GM19240 (cell line): ENCODE measurements at regions not wholly inside any gene's neighbourhood (a gene's known extent, or its start where the extent isn't known, plus 50 kb on each side); places are given as distances from the start of the nearest gene placed in this dataset.

Experiments used
- DNase-seq: peaks from one replicate; pipeline ENCODE4 v3.0.0; 2011; ENCODE audit warnings: low spot score; ENCODE audit not compliant: insufficient read length

DNA sequence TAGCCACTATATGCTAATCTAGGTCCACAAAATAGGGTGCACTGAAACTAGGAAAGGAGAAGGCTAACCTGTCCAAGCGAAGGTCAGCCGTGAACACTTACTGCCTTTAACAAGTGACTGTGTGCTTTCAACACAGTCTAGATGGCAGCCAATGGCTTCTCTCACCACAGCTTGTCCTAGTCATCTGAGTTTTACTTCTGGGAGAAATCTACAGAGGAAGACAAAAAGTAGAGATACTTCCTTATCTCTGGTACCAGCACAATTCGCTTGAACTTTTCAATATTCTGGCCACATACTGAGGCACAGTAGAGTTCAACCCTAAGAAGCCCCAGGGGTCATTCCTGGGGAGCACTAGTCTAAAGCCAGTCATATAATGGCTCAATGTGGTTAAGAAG is 176.9 kb downstream of the BTG1 start:
- DNase-seq, result no peak

- no peak for DNase-seq
Observed at GRCh38 chr12:91968076-91968776, 177.4 kb downstream of the BTG1 start.

- no peak for DNase-seq
Observed at GRCh38 chr12:91967590-91967989, 178.1 kb downstream of the BTG1 start.

- no peak for DNase-seq
Observed at GRCh38 chr12:91965781-91966180, 179.9 kb downstream of the BTG1 start.

DNA sequence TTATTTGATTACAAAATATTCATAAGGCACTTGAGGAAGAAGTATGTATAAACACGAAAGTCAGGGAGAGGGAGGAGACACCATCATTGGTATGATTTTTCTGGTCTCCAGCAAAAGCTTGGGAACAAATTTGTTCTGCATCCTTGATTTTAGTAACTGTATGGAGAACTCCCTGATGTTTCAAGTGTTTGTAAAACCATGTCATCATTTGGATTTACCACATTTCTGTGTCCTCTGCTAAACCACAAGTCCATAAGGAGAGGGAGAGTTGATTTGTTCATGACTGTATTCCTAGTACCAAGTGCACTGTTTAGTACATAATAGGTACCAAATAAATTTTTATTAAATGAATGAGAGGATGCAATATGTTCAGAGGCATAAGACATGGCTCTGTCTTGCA is 181.1 kb downstream of the BTG1 start:
- no peak for DNase-seq

DNA sequence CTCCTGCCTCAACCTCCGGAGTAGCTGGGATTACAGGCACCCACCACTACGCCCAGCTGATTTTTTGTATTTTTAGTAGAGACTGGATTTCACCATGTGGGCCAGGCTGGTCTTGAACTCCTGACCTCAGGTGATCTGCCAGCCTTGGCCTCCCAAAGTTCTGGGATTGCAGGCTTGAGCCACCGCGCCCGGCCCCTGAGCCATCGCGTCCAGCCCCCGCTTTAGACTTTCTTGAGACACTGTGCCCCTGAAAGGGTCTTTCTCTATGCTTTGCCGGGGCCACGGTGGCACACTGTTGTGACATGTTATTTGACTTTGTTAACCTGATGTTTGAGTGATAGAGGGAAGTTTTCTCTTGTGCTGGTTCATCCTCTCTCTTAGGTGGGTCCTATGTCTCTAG is 186.4 kb downstream of the BTG1 start:
- no peak for DNase-seq

GRCh38 chr12:91958816-91959215 is 186.8 kb downstream of the BTG1 start:
- DNase-seq, result no peak

- no peak for DNase-seq
Observed at GRCh38 chr12:91954747-91955146, 190.9 kb downstream of the BTG1 start.

GRCh38 chr12:91954326-91954725 is 191.3 kb downstream of the BTG1 start:
- no peak for DNase-seq

DNA sequence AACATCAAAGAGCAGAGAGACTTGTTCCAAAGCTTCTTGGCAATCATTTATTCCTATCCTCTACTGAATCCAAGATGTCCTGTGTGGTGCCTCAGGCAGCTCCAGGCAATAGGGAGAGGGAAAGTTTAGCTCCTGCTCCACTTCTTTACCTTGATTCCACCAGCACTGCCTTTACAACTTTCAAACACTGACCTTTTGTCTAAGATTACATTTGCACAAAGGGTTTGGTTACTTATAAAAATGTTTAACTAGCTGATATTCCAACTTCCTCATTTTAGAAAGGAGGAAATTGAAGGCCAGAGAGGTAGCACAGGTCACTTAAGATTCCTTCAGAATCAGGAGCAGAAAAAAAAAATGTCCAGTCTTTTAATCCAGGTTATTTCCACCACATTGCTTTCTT is 192.7 kb downstream of the BTG1 start:
- no peak for DNase-seq

DNA sequence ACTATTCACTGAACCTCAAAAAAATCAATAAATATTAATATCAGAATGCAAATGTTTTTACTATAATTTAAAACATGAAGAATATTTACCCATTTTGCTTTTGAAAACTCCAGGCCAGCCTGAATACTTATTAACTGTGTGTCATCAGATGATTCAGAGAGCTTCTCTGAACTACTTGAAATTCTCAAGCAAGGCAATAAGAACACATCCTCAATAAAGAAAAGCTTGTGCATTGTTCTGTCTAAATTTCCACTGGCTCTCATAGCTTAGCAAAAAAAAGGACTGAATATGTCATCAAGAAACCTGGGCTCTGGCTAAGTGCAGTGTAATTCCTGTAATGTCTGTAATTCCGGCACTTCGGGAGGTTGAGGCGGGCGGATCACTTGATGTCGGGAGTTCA is 194.1 kb downstream of the BTG1 start:
- DNase-seq, result no peak

DNA sequence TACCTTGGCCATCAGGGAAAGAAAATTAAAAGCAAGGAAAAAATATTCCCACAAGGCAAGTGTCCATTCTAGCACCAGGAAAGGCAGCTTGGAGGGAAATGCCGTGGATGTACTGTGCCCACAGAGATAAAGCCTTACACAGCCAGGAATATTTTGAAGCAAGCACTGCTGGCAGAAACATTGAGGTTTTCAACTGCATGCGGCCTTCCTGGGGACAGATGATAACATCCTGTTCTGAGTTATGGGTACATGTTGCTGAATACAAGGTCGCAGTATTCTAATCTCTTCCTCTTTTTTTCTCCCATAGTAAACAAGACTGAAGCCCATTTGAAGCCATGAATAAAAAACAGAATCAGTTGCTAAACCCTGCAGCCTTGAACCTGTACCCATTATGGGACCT is 197.1 kb downstream of the BTG1 start:
- DNase-seq, result no peak

DNA sequence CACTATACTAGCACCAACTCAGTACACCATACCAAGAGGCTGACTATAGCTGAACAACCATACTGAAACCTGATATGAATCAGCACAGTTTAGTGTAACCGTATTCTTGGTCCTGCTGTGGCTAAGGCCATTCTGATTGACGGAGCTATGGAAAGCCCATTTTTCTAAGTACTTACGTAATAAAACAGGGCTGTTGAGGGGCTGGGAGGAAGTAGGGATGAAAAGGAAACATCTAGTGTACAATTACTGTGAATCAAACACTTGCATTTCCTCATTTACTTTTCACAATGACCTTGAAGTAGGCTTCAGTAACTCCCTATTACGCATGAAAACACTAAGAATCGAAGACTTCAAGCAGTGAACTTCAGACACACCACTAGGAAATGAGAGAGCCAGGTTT is 198.2 kb downstream of the BTG1 start:
- DNase-seq, result no peak

GRCh38 chr12:91944637-91945036 is 201.0 kb downstream of the BTG1 start:
- DNase-seq, result no peak

- DNase-seq, result no peak
Observed at GRCh38 chr12:91940826-91941570, 204.6 kb downstream of the BTG1 start.

GRCh38 chr12:91940322-91940721 is 205.3 kb downstream of the BTG1 start:
- DNase-seq, result no peak

DNA sequence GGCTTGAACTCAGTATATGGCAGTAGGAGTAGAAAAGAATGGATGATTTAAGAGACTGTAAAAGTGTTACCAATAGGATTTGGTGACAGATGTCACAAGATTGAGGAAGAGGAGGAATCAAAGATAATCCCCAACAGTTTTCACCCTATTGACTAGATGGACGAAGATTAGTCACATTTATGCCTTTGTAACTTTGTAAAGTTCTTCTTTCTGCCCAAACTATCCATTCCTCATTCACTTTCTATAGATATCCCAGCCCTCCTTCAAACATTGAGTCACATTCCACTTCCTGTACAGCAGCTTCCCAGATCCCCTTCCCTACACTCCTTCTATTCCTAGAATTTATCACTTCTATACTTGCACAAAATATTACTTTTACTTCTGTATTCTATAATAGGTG is 207.9 kb downstream of the BTG1 start:
- DNase-seq, result no peak

- no peak for DNase-seq
Observed at GRCh38 chr12:91937009-91937408, 208.6 kb downstream of the BTG1 start.

GRCh38 chr12:91935296-91935695 is 210.3 kb downstream of the BTG1 start:
- no peak for DNase-seq

- no peak for DNase-seq
Observed at GRCh38 chr12:91931111-91931510, 214.5 kb downstream of the BTG1 start.

GRCh38 chr12:91928501-91928900 is 217.1 kb downstream of the BTG1 start:
- DNase-seq, result no peak

- DNase-seq, result no peak
Observed at GRCh38 chr12:91926848-91927247, 218.8 kb downstream of the BTG1 start.

DNA sequence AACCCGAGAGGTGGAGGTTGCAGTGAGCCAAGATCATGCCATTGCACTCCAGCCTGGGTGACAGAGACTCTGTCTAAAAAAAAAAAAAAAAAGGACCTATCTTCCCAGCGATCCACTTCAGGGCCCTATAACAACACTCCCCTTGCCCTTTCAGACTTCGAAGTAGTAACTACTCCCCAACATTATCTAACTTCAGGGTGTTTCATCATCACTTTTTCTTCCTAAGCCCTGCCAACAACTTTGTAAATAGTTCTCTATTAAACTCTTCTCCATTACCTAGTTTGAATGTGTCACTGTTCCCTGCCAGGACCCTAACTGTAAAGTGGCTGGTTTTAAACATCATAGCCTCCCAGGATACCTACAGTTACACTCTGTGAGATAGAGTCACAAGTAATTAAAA is 220.8 kb downstream of the BTG1 start:
- DNase-seq, result no peak
